Natural killer cell (primary cell): ENCODE measurements at regions not wholly inside any gene's neighbourhood (a gene's known extent, or its start where the extent isn't known, plus 50 kb on each side); places are given as distances from the start of the nearest gene placed in this dataset.

ENCODE experiments used
- ATAC-seq, 3 donors: fragments of 150-1000 bp in 2 of 3; fragments of 200-7000 bp in 1 of 3; cut with Tn5 transposase; 1 replicate in 1 of 3; 2 replicates in 2 of 3; pipeline ENCODE4 v1.10.0; 2021; ENCODE audit warnings: mild to moderate bottlenecking in 2 of 3, moderate library complexity in 2 of 3
- DNase-seq, 2 donors: peaks; one replicate each; pipeline versions ENCODE4 v3.0.0 to v3.0.0-alpha.2; 2013 to 2021; ENCODE audit warnings: mixed read lengths in 1 of 2
- H3K27ac ChIP-seq: one replicate; pipeline ENCODE4 v1.5.1; 2013; ENCODE audit warnings: mild to moderate bottlenecking, low read length
- H3K27me3 ChIP-seq: one replicate; pipeline ENCODE4 v1.6.1; 2013; ENCODE audit warnings: low read length; ENCODE audit not compliant: control insufficient read depth, insufficient read depth
- H3K36me3 ChIP-seq: one replicate; pipeline ENCODE4 v1.6.1; 2013; ENCODE audit warnings: low read length; ENCODE audit not compliant: control insufficient read depth, insufficient read depth
- H3K4me1 ChIP-seq: one replicate; pipeline ENCODE4 v1.6.1; 2013; ENCODE audit warnings: low read length; ENCODE audit not compliant: control insufficient read depth, insufficient read depth
- H3K4me3 ChIP-seq: one replicate; pipeline ENCODE4 v1.5.1; 2013; ENCODE audit warnings: low read length
- H3K9me3 ChIP-seq: one replicate; pipeline ENCODE4 v1.6.1; 2013; ENCODE audit warnings: low read length; ENCODE audit not compliant: control insufficient read depth, insufficient read depth
- H3K27ac Mint-ChIP-seq, 2 donors: one replicate each; pipeline ENCODE4 v1.8.0; 2022; ENCODE audit warnings: mild to moderate bottlenecking in 2 of 2, mixed read lengths in 2 of 2, moderate library complexity in 1 of 2
- H3K27me3 Mint-ChIP-seq, 2 donors: one replicate each; pipeline ENCODE4 v1.8.0; 2022; ENCODE audit warnings: low read depth in 2 of 2, mixed read lengths in 2 of 2
- H3K36me3 Mint-ChIP-seq: one replicate; pipeline ENCODE4 v1.8.0; 2022; ENCODE audit warnings: mixed read lengths
- H3K4me1 Mint-ChIP-seq, 2 donors: one replicate each; pipeline ENCODE4 v1.8.0; 2022; ENCODE audit warnings: mixed read lengths in 2 of 2
- H3K4me3 Mint-ChIP-seq: one replicate; pipeline ENCODE4 v1.8.0; 2022; ENCODE audit warnings: mild to moderate bottlenecking, moderate library complexity, mixed read lengths
- H3K9me3 Mint-ChIP-seq, 2 donors: one replicate each; pipeline ENCODE4 v1.8.0; 2022; ENCODE audit warnings: mixed read lengths in 2 of 2
- WGBS: methylation state at CpG from one replicate; pipeline ENCODE4 v1.1.7; 2013; ENCODE audit warnings: missing lambda C conversion rate; ENCODE audit not compliant: insufficient coverage; 5-methylcytosine and 5-hydroxymethylcytosine counted together
- intact Hi-C: fragments of 100-400 bp; cut with micrococcal nuclease; formaldehyde crosslinking; loops from one replicate; pipeline ENCODE4 v1.14.2; 2022
- TF ChIP-seq, protein P1 (sequence below): fragments of 200-600 bp; IDR thresholded peaks from one replicate; pipeline ENCODE4 v1.8.0; 2022; ENCODE audit warnings: antibody characterized with exemption

GRCh38 chr12:113630625-113631024 is 159.0 kb upstream of the LHX5 start:
- Histone ChIP-seq H3K4me1 (no peaks in the 10 kb centered on the region), H3K9me3 (peaks cover 3% of the 10 kb centered on the region), H3K27me3 (no peaks in the 10 kb centered on the region), H3K36me3 (no peaks in the 10 kb centered on the region), H3K4me3 (no peak overlapping the region), H3K27ac (no peak overlapping the region)
- intact Hi-C loops, result no loop called here
- no peak overlapping the region for H3K27ac Mint-ChIP-seq
- H3K36me3 Mint-ChIP-seq, result no peaks in the 10 kb centered on the region
- TF ChIP-seq, protein P1, sequence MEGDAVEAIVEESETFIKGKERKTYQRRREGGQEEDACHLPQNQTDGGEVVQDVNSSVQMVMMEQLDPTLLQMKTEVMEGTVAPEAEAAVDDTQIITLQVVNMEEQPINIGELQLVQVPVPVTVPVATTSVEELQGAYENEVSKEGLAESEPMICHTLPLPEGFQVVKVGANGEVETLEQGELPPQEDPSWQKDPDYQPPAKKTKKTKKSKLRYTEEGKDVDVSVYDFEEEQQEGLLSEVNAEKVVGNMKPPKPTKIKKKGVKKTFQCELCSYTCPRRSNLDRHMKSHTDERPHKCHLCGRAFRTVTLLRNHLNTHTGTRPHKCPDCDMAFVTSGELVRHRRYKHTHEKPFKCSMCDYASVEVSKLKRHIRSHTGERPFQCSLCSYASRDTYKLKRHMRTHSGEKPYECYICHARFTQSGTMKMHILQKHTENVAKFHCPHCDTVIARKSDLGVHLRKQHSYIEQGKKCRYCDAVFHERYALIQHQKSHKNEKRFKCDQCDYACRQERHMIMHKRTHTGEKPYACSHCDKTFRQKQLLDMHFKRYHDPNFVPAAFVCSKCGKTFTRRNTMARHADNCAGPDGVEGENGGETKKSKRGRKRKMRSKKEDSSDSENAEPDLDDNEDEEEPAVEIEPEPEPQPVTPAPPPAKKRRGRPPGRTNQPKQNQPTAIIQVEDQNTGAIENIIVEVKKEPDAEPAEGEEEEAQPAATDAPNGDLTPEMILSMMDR, result no peak
- no peak overlapping the region for H3K4me3 Mint-ChIP-seq
- no peak for ATAC-seq
- H3K4me1 Mint-ChIP-seq, result no peaks in the 10 kb centered on the region
- H3K9me3 Mint-ChIP-seq, result peaks cover 3 to 4% of the 10 kb centered on the region in 2 donors
- peaks cover 0 to 5% of the 10 kb centered on the region in 2 donors for H3K27me3 Mint-ChIP-seq
- no peak for DNase-seq

DNA sequence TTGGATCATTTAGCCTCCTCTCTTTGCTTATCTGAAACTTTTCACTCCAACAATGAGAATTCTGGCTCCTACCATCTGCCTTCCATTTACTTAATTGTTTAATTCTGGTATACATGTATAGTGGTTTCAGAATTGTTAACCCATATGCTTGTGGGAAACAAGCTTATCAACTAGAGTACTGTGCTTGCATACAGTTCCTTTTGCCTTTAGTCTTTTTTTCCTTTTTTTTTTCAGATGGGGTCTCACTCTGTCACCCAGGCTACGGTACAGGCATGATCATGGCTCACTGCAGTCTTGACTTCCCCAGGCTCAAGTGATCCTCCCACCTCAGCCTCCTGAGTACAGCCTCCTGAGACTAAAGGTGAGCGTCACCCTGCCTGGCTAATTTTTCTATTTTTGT is 153.8 kb upstream of the LHX5 start:
- no peak overlapping the region for H3K4me3 ChIP-seq
- H3K27ac ChIP-seq, result no peak overlapping the region
- peaks cover 5% of the 10 kb centered on the region in 2 donors for H3K9me3 Mint-ChIP-seq
- H3K36me3 Mint-ChIP-seq, result no peaks in the 10 kb centered on the region
- no peak for ATAC-seq
- WGBS, result 78% methylated on average over 2 of the region's 2 CpGs
- TF ChIP-seq, protein P1, result no peak
- no peak overlapping the region for H3K27ac Mint-ChIP-seq
- no peaks in the 10 kb centered on the region for H3K4me1 Mint-ChIP-seq
- intact Hi-C loops, result no loop called here
- DNase-seq, result no peak
- no peaks in the 10 kb centered on the region for H3K36me3 ChIP-seq
- H3K4me1 ChIP-seq, result no peaks in the 10 kb centered on the region
- H3K9me3 ChIP-seq, result peaks cover 5% of the 10 kb centered on the region
- H3K4me3 Mint-ChIP-seq, result no peak overlapping the region
- H3K27me3 ChIP-seq, result no peaks in the 10 kb centered on the region
- peaks cover 0 to 7% of the 10 kb centered on the region in 2 donors for H3K27me3 Mint-ChIP-seq

- intact Hi-C loops, result no loop called here
- H3K36me3 Mint-ChIP-seq, result no peaks in the 10 kb centered on the region
- Histone ChIP-seq H3K9me3 (peaks cover 5% of the 10 kb centered on the region), H3K27ac (no peak overlapping the region), H3K4me1 (no peaks in the 10 kb centered on the region), H3K27me3 (no peaks in the 10 kb centered on the region), H3K36me3 (no peaks in the 10 kb centered on the region), H3K4me3 (no peak overlapping the region)
- no peak for DNase-seq
- peaks cover 0 to 9% of the 10 kb centered on the region in 2 donors for H3K27me3 Mint-ChIP-seq
- no peak for ATAC-seq
- H3K4me3 Mint-ChIP-seq, result no peak overlapping the region
- WGBS, result 61% methylated on average over 7 of the region's 10 CpGs
- TF ChIP-seq, protein P1, result no peak
- H3K27ac Mint-ChIP-seq, result no peak overlapping the region
- no peaks in the 10 kb centered on the region for H3K4me1 Mint-ChIP-seq
- H3K9me3 Mint-ChIP-seq, result peaks cover 5% of the 10 kb centered on the region in 2 donors
Measured at GRCh38 chr12:113622410-113622809, 150.7 kb upstream of the LHX5 start.

DNA sequence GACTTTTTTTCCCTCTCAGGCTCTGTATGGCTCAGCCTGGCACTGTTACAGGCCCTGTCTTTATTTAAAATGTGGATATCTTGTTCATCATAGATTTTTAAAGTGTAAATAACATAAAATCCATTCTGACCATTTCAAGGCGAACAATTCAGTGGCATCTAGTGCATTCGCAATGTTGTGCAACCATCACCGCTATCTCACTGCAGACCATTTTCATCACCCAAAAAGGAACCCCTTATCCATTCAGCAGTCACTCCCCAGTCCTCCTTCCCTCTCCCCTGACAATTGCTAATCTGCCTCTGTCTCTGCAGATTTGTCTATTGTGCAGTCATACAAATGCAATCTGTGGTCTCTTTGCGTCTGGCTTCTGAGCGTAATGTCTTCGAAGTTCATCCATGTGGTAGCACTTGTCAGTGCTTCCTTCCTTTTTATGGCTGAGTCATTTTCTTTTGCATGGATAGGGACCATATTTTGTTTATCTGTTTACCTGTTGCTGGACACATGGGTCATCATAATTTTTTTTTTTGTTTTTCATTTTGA is 148.8 kb upstream of the LHX5 start:
- no peak for ATAC-seq
- intact Hi-C loops, result no loop called here
- Histone ChIP-seq H3K4me3 (no peak overlapping the region), H3K36me3 (no peaks in the 10 kb centered on the region), H3K4me1 (no peaks in the 10 kb centered on the region), H3K27ac (no peak overlapping the region), H3K9me3 (peaks cover under 1% of the 10 kb centered on the region), H3K27me3 (no peaks in the 10 kb centered on the region)
- WGBS, result 77% methylated on average over 6 of the region's 6 CpGs
- peaks cover 0 to 15% of the 10 kb centered on the region in 2 donors for H3K27me3 Mint-ChIP-seq
- no peak for DNase-seq
- TF ChIP-seq, protein P1, result no peak
- no peaks in the 10 kb centered on the region for H3K4me1 Mint-ChIP-seq
- no peak overlapping the region for H3K4me3 Mint-ChIP-seq
- no peaks in the 10 kb centered on the region for H3K36me3 Mint-ChIP-seq
- no peak overlapping the region for H3K27ac Mint-ChIP-seq
- peaks cover 3 to 5% of the 10 kb centered on the region in 2 donors for H3K9me3 Mint-ChIP-seq
